C4-2B (cell line): ENCODE measurements at regions not wholly inside any gene's neighbourhood (a gene's known extent, or its start where the extent isn't known, plus 50 kb on each side); places are given as distances from the start of the nearest gene placed in this dataset.
A peak's percentile ranks its signal among the peaks of the same experiment; 100 is the strongest.

ENCODE experiments used
- H3K27ac ChIP-seq: fragments of 450-650 bp; 2 replicates; pipeline ENCODE4 v1.5.1; 2017
- CTCF ChIP-seq: fragments of 450-650 bp; conservative IDR thresholded peaks from 2 replicates; pipeline ENCODE4 v1.5.1; 2017; ENCODE audit warnings: mild to moderate bottlenecking
- ZFX ChIP-seq: fragments of 450-650 bp; IDR thresholded peaks from 2 replicates; pipeline ENCODE4 v1.6.1; 2017

GRCh38 chrX:126886997-126887396, 67.5 kb downstream of the PRR32 start:
- no peak overlapping the region for H3K27ac ChIP-seq
- TF ChIP-seq ZFX = no peak
- TF ChIP-seq CTCF = no peak

GRCh38 chrX:126900937-126901336, 81.4 kb downstream of the PRR32 start:
- peak overlapping the region; percentile 65 for H3K27ac ChIP-seq
- no peak for TF ChIP-seq ZFX
- no peak for TF ChIP-seq CTCF

GRCh38 chrX:126929071-126929470, 109.5 kb downstream of the PRR32 start:
- no peak overlapping the region for H3K27ac ChIP-seq
- TF ChIP-seq ZFX (no peak), CTCF (no peak)

- TF ChIP-seq CTCF (no peak), ZFX (no peak)
- H3K27ac ChIP-seq = no peak overlapping the region
These were observed 147.7 kb downstream of the PRR32 start for GRCh38 chrX:126967225-126967624.

- H3K27ac ChIP-seq = no peak overlapping the region
- no peak for TF ChIP-seq ZFX
- no peak for TF ChIP-seq CTCF
These were observed 162.6 kb downstream of the PRR32 start for GRCh38 chrX:126982158-126982557.

- TF ChIP-seq CTCF = no peak
- TF ChIP-seq ZFX = no peak
- no peak overlapping the region for H3K27ac ChIP-seq
These were observed 165.5 kb downstream of the PRR32 start for GRCh38 chrX:126985027-126985426.

- no peak for TF ChIP-seq ZFX
- no peak for TF ChIP-seq CTCF
- H3K27ac ChIP-seq = no peak overlapping the region
These were observed 166.5 kb downstream of the PRR32 start for GRCh38 chrX:126985981-126986380.
